Activated naive CD8-positive, alpha-beta T cell (primary cell): ENCODE measurements at regions not wholly inside any gene's neighbourhood (a gene's known extent, or its start where the extent isn't known, plus 50 kb on each side); places are given as distances from the start of the nearest gene placed in this dataset.
"Not testable (repeated sequence)": the region's sequence is repeated elsewhere in the genome, so short reads cannot be mapped to it uniquely, and the experiment has no call there.

Experiments used
- H3K27ac Mint-ChIP-seq: one replicate; pipeline ENCODE4 v1.8.0; 2021; ENCODE audit warnings: mixed read lengths
- H3K27me3 Mint-ChIP-seq: one replicate; pipeline ENCODE4 v1.8.0; 2021; ENCODE audit warnings: mixed read lengths
- H3K36me3 Mint-ChIP-seq: one replicate; pipeline ENCODE4 v1.8.0; 2021; ENCODE audit warnings: mixed read lengths
- H3K4me1 Mint-ChIP-seq: one replicate; pipeline ENCODE4 v1.8.0; 2021; ENCODE audit warnings: low read depth, mixed read lengths
- H3K4me3 Mint-ChIP-seq: one replicate; pipeline ENCODE4 v1.8.0; 2021; ENCODE audit warnings: mild to moderate bottlenecking, mixed read lengths
- H3K9me3 Mint-ChIP-seq: one replicate; pipeline ENCODE4 v1.8.0; 2021; ENCODE audit warnings: low read depth, mixed read lengths

- not testable (repeated sequence) for H3K36me3 Mint-ChIP-seq, H3K9me3 Mint-ChIP-seq, H3K27ac Mint-ChIP-seq, H3K27me3 Mint-ChIP-seq, H3K4me1 Mint-ChIP-seq
- peak overlapping the region; percentile 71 for H3K4me3 Mint-ChIP-seq
Observed at GRCh38 chr2:185424958-185425629, 313.5 kb upstream of the FSIP2 start.

GRCh38 chr2:185428000-185428399 is 310.6 kb upstream of the FSIP2 start:
- no peaks in the 10 kb centered on the region for H3K9me3 Mint-ChIP-seq
- no peak overlapping the region for H3K4me3 Mint-ChIP-seq
- H3K4me1 Mint-ChIP-seq: peaks cover 2% of the 10 kb centered on the region

DNA sequence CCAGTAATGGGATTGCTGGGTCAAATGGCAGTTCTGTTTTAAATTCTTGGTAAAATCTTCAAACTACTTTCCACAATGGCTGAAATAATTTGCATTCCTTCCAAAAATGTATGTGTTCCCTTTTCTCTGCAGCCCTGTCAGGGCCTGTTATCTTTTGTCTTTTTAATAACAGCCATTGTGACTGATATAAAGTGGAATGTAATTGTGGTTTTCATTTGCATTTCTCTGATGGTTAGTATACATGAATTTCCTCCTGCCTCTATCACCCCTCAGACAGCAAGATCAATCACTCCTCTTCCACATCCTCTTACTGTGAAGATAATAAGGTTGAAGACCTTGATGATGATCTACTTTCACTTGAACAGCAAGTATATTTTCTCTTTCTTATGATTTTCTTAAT is 304.8 kb upstream of the FSIP2 start:
- no peaks in the 10 kb centered on the region for H3K36me3 Mint-ChIP-seq
- no peaks in the 10 kb centered on the region for H3K27me3 Mint-ChIP-seq
- no peaks in the 10 kb centered on the region for H3K4me1 Mint-ChIP-seq
- H3K4me3 Mint-ChIP-seq: no peak overlapping the region
- H3K27ac Mint-ChIP-seq: no peak overlapping the region
- peaks cover 7% of the 10 kb centered on the region for H3K9me3 Mint-ChIP-seq

More at GRCh38 chr2:185428000-185428399, 310.6 kb upstream of the FSIP2 start:
- no peak overlapping the region for H3K27ac Mint-ChIP-seq
- no peaks in the 10 kb centered on the region for H3K36me3 Mint-ChIP-seq
- no peaks in the 10 kb centered on the region for H3K27me3 Mint-ChIP-seq

DNA sequence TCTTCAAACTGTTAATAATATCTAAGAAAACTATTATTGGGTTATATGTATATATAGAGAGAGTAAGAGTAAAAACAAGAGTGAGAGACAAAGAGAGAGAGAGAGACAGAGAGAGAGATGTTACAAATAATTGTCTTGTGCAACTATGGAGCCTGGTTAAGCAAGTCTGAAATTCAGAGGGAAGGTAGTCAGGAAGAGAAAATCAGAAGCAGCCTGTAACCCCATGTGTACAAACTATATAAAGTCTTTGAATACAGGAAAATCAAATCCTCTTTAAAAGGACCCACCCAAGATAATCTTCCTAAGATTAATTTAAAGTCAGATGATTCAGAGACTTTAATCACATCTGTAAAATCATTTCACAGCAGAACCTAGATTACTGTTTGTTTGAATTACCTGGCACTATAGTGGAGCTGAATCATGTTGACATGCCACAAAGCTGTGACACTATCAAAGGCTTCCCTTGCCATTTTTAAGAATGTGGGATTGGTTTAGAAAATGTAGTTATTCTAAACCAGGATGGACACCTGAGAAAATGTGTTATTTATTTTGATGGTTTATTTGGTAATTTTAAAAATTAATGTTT is 301.7 kb upstream of the FSIP2 start:
- H3K9me3 Mint-ChIP-seq: peaks cover 7% of the 10 kb centered on the region
- H3K4me1 Mint-ChIP-seq: no peaks in the 10 kb centered on the region
- H3K36me3 Mint-ChIP-seq: no peaks in the 10 kb centered on the region
- no peak overlapping the region for H3K4me3 Mint-ChIP-seq
- H3K27ac Mint-ChIP-seq: no peak overlapping the region
- no peaks in the 10 kb centered on the region for H3K27me3 Mint-ChIP-seq

DNA sequence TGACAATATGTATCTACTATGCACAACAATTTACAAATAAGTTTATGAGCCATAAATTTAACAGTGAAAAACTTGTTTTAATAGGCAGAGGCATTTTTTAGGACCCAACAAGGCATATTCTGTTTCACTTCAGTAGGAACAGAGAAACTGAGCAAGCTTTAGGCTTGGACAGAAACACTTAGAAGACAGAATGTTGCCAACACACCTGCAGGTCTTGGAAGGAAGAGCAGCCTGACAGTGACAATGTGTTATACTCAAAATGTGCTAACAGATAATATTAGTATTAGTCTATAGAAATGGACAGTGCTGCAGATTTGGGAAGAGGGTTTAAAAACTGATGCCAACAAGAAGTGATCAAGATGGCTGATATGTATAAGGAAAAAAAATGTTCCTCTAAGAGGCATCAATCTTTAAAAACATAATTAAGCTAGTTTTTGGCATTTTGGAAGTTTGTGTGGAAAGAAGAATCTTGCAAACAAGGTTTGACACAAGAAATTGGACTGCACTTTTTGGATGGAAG is 297.1 kb upstream of the FSIP2 start:
- Mint-ChIP-seq H3K27ac (no peak overlapping the region), H3K4me3 (no peak overlapping the region), H3K4me1 (no peaks in the 10 kb centered on the region), H3K9me3 (peaks cover 3% of the 10 kb centered on the region), H3K27me3 (no peaks in the 10 kb centered on the region), H3K36me3 (no peaks in the 10 kb centered on the region)

- no peaks in the 10 kb centered on the region for H3K27me3 Mint-ChIP-seq
- no peak overlapping the region for H3K27ac Mint-ChIP-seq
- no peak overlapping the region for H3K4me3 Mint-ChIP-seq
- no peaks in the 10 kb centered on the region for H3K4me1 Mint-ChIP-seq
- peaks cover 19% of the 10 kb centered on the region for H3K9me3 Mint-ChIP-seq
- no peaks in the 10 kb centered on the region for H3K36me3 Mint-ChIP-seq
Observed at GRCh38 chr2:185456517-185456916, 282.1 kb upstream of the FSIP2 start.

GRCh38 chr2:185463481-185463880 is 275.1 kb upstream of the FSIP2 start:
- no peak overlapping the region for H3K27ac Mint-ChIP-seq
- no peaks in the 10 kb centered on the region for H3K4me1 Mint-ChIP-seq
- H3K9me3 Mint-ChIP-seq: peaks cover 9% of the 10 kb centered on the region
- no peaks in the 10 kb centered on the region for H3K27me3 Mint-ChIP-seq
- H3K4me3 Mint-ChIP-seq: no peak overlapping the region
- no peaks in the 10 kb centered on the region for H3K36me3 Mint-ChIP-seq

GRCh38 chr2:185466915-185467314 is 271.7 kb upstream of the FSIP2 start:
- Mint-ChIP-seq H3K4me3 (no peak overlapping the region), H3K36me3 (no peaks in the 10 kb centered on the region), H3K9me3 (peaks cover 12% of the 10 kb centered on the region), H3K4me1 (no peaks in the 10 kb centered on the region), H3K27ac (no peak overlapping the region), H3K27me3 (no peaks in the 10 kb centered on the region)

DNA sequence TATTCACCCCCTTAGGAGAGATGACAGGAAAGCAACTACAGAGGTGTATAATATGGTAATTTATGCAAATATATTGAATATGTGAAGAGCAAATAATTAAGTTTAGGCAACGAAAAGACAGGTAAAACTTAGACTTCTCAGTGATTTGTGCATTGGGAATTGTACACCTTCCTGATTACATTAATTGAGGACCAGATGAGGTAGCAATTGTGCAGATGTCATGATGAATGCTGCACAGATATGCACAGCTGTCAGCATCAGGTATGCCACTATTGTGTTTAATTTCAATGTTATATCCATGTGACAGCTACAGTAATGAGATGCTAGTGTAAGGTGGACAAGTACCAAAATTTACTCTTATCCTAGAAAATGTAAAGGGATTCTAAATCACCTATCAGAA is 267.2 kb upstream of the FSIP2 start:
- peaks cover 12% of the 10 kb centered on the region for H3K9me3 Mint-ChIP-seq
- no peaks in the 10 kb centered on the region for H3K27me3 Mint-ChIP-seq
- no peaks in the 10 kb centered on the region for H3K4me1 Mint-ChIP-seq
- no peak overlapping the region for H3K27ac Mint-ChIP-seq
- no peaks in the 10 kb centered on the region for H3K36me3 Mint-ChIP-seq
- no peak overlapping the region for H3K4me3 Mint-ChIP-seq

- Mint-ChIP-seq H3K36me3 (no peaks in the 10 kb centered on the region), H3K9me3 (peaks cover 3% of the 10 kb centered on the region), H3K27me3 (no peaks in the 10 kb centered on the region), H3K4me1 (no peaks in the 10 kb centered on the region), H3K27ac (no peak overlapping the region), H3K4me3 (no peak overlapping the region)
Observed at GRCh38 chr2:185472574-185472973, 266.0 kb upstream of the FSIP2 start.

DNA sequence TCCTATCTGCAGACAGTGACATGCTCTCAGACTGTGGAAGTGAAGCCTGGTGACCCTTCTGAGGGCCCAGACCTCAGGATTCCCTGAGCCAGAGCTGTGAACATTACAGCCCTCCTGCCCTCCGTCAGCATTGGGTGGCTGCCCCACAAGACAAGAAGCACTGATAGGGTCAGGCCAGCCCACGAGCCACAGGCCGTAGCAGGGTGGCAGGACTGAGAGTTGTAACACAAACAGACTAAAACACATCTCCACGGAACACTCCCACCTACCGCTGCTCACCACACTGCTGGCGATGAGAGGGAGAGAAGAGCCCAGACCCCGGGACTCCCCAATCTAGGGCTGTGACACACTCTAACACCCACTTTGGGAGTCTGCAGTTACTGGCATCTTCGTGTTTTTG is 264.8 kb upstream of the FSIP2 start:
- Mint-ChIP-seq H3K27me3 (no peaks in the 10 kb centered on the region), H3K4me3 (no peak overlapping the region), H3K4me1 (no peaks in the 10 kb centered on the region), H3K36me3 (no peaks in the 10 kb centered on the region), H3K9me3 (peaks cover 3% of the 10 kb centered on the region), H3K27ac (no peak overlapping the region)

- Mint-ChIP-seq H3K27me3 (no peaks in the 10 kb centered on the region), H3K9me3 (peaks cover 4% of the 10 kb centered on the region), H3K27ac (no peak overlapping the region), H3K4me1 (no peaks in the 10 kb centered on the region), H3K4me3 (no peak overlapping the region), H3K36me3 (no peaks in the 10 kb centered on the region)
Observed at GRCh38 chr2:185475914-185476313, 262.7 kb upstream of the FSIP2 start.

GRCh38 chr2:185477452-185477851 is 261.2 kb upstream of the FSIP2 start:
- H3K4me1 Mint-ChIP-seq: no peaks in the 10 kb centered on the region
- no peaks in the 10 kb centered on the region for H3K27me3 Mint-ChIP-seq
- H3K36me3 Mint-ChIP-seq: no peaks in the 10 kb centered on the region
- no peak overlapping the region for H3K4me3 Mint-ChIP-seq
- peaks cover 5% of the 10 kb centered on the region for H3K9me3 Mint-ChIP-seq
- H3K27ac Mint-ChIP-seq: no peak overlapping the region

DNA sequence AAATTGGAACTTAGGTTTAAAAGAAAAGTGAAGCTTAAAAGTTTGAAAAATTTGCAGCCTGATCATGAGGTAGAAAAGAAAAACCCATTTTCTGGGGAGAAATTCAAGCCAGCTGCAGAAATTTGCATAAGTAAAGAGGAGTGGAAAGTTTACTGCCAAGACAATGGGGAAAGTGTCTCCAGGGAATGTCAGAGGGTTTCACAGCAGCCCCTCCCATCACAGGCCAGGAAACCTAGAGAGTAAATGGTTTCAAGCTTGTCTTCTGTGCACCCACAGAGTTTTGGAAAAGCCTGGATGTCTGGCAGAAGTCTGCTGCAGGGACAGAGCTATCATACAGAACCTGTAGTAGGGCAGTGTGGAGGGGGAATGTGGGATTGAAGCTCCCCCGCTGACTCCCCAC is 254.0 kb upstream of the FSIP2 start:
- peaks cover 14% of the 10 kb centered on the region for H3K9me3 Mint-ChIP-seq
- no peak overlapping the region for H3K4me3 Mint-ChIP-seq
- H3K36me3 Mint-ChIP-seq: no peaks in the 10 kb centered on the region

GRCh38 chr2:185502351-185502750 is 236.3 kb upstream of the FSIP2 start:
- Mint-ChIP-seq H3K36me3 (peaks cover 6% of the 10 kb centered on the region), H3K27me3 (no peaks in the 10 kb centered on the region), H3K4me3 (no peak overlapping the region), H3K27ac (no peak overlapping the region), H3K4me1 (no peaks in the 10 kb centered on the region), H3K9me3 (peaks cover 18% of the 10 kb centered on the region)

More for the DNA sequence above, 254.0 kb upstream of the FSIP2 start:
- H3K4me1 Mint-ChIP-seq: no peaks in the 10 kb centered on the region
- no peak overlapping the region for H3K27ac Mint-ChIP-seq
- H3K27me3 Mint-ChIP-seq: no peaks in the 10 kb centered on the region

DNA sequence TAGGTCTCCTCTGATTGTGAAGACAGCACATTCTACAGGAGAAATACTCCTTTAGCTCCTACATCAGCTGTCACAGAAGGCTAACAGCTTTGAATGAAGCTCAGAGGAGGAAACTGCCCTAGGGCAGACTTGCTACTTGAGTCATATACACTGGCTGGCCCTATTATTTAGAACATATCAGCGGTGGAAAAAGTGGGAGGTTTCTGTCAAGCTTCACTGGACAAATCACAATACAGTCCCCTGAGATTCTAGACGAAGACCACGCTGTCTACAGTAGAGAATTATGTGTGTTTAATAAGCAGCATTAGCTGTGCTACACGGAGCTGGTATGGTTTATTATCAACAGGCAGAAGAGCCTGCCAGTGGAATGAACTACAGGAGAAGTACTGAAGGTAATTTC is 230.9 kb upstream of the FSIP2 start:
- H3K9me3 Mint-ChIP-seq: peaks cover 42% of the 10 kb centered on the region
- H3K36me3 Mint-ChIP-seq: peaks cover 6% of the 10 kb centered on the region
- H3K27me3 Mint-ChIP-seq: no peaks in the 10 kb centered on the region
- H3K27ac Mint-ChIP-seq: no peak overlapping the region
- no peak overlapping the region for H3K4me3 Mint-ChIP-seq
- H3K4me1 Mint-ChIP-seq: no peaks in the 10 kb centered on the region
